RWPE1 (cell line): ENCODE measurements at regions not wholly inside any gene's neighbourhood (a gene's known extent, or its start where the extent isn't known, plus 50 kb on each side); places are given as distances from the start of the nearest gene placed in this dataset.
A peak's percentile ranks its signal among the peaks of the same experiment; 100 is the strongest.

Experiments
- CTCF ChIA-PET: fragments of 350-600 bp; sonication (Branson Sonifier 250); formaldehyde crosslinking; extraction: SDS; loops from one replicate; lab custom pipeline; 2021; lab: Yijun Ruan, JAX
- POLR2A ChIA-PET: fragments of 400-600 bp; formaldehyde crosslinking; extraction: SDS; loops from one replicate; lab custom pipeline; 2020; ENCODE audit warnings: antibody characterized with exemption; ENCODE audit not compliant: low non-redundant PET; lab: Yijun Ruan, JAX
- DNase-seq: peaks from one replicate; pipeline ENCODE4 v3.0.0; 2012; ENCODE audit warnings: low spot score
- H3K27ac ChIP-seq: fragments of 450-650 bp; 2 replicates; pipeline ENCODE4 v1.5.1; 2017
- TF ChIP-seq, protein P1 (sequence below): fragments of 450-650 bp; conservative IDR thresholded peaks from 2 replicates; pipeline ENCODE4 v1.5.1; 2017; ENCODE audit warnings: low read depth, mild to moderate bottlenecking

DNA sequence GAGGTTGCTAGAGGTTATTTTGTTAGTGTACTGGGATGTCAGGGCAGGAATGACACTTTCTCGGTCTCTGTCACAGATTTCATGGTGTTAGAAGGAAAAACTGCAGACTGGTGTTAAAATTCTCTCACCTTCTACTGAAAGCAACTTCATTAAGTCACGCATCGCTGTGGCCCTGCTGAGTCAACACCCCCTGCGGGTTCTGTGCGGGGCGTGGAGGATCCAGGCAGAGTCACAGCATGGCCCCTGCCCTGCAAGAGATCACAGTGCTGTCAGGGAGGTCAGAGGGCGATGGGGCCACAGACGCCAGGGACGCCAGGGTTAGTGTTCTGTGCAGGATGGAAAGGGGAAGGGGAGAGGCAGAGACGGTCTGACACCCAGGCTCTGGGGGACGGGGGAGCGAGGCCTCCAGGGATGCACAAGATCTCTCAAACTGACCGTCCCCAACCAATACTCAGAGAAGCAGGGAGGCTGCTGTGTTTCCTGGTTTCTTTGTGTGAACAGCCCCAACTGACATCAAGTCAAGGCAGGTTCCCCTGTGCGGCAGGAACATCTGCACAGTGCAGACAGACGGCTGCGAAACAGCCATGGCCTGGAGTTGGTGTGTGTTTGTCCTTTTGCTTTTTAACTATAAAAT is 354.9 kb upstream of the SALL3 start:
- no peak overlapping the region for H3K27ac ChIP-seq
- TF ChIP-seq, protein P1, sequence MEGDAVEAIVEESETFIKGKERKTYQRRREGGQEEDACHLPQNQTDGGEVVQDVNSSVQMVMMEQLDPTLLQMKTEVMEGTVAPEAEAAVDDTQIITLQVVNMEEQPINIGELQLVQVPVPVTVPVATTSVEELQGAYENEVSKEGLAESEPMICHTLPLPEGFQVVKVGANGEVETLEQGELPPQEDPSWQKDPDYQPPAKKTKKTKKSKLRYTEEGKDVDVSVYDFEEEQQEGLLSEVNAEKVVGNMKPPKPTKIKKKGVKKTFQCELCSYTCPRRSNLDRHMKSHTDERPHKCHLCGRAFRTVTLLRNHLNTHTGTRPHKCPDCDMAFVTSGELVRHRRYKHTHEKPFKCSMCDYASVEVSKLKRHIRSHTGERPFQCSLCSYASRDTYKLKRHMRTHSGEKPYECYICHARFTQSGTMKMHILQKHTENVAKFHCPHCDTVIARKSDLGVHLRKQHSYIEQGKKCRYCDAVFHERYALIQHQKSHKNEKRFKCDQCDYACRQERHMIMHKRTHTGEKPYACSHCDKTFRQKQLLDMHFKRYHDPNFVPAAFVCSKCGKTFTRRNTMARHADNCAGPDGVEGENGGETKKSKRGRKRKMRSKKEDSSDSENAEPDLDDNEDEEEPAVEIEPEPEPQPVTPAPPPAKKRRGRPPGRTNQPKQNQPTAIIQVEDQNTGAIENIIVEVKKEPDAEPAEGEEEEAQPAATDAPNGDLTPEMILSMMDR: no peak
- ChIA-PET CTCF (no interaction called here), POLR2A (no interaction called here)
- DNase-seq: no peak

DNA sequence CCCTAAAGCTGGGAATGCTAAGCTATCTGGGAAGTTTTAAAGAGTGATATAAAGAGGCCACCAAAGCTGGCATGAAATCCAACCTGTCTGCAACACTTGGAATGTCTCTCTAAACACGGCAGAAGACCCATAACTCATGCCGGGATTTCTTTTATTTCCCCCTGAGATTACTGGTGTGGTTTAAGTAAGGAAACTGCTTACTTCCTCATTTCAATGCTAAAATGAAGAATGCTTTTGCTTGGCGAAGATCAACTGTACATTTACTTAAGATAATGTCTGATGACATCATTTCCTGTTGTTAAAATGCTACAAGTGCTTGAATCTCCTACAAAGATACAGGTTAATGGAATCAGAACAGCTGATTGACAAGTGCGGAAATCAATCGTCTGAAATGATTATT is 353.8 kb upstream of the SALL3 start:
- POLR2A ChIA-PET: no interaction called here
- CTCF ChIA-PET: no interaction called here
- DNase-seq: no peak

DNA sequence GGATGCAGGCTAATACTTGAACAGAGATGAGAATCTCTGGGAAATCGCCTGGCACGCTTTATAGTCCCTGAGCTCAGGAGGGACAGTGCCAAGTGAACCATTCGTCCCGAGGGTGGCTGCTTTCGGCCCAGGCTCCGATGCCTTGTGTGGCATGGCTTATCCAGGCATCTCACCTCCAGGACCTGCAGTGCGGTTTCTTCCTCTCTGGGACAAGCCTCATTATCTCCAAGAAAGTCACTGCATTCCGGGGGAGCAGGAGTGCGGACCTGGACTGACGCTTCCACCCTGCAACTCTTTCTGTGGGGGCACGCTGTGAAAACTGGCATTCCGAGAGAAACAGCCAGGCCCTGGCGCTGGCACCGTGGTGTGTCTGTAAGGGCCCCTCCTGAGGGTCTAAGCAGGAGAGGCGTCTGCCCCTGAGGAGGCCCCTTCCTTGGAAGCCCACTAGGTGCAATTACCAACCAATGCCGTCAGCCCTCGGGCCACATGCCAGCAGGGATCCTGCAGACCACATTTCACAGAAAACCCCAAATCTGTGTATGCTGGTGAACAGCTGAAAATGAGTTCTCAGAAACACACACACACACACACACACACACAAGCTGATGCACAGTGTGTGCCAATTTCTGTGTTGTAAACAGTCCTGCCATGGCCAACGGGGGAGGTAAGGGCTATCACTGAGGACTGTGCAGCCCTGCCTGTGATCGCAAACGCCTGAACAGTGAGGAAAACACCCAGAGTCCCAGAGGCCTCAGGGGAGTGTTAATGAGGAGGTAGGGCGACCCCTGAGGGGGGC is 351.9 kb upstream of the SALL3 start:
- no peak for DNase-seq
- POLR2A ChIA-PET: no interaction called here
- CTCF ChIA-PET: no interaction called here
- H3K27ac ChIP-seq: no peak overlapping the region
- TF ChIP-seq, protein P1: no peak

More for the DNA sequence above, 353.8 kb upstream of the SALL3 start:
- TF ChIP-seq, protein P1: no peak
- no peak overlapping the region for H3K27ac ChIP-seq

DNA sequence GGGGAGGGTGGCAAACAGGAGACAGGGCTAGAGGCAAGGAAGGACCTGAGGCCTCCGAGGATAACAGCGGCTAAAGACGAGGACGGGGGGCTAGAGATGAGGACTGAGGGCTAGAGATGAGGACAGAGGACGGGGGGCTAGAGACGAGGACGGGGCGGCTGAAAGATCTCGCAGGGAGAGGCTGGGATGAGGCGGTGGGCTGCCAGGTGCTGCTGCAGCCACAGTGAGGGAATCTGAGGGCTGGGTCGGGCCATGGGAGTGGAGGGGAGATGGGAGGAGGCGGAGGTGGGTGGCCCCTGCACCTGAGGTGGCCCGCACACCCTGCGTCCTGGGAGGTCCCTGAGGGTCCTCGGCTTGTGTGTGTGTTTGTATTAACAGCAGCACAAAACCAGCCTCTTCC is 350.2 kb upstream of the SALL3 start:
- CTCF ChIA-PET: no interaction called here
- no peak for DNase-seq
- TF ChIP-seq, protein P1: no peak
- H3K27ac ChIP-seq: no peak overlapping the region
- POLR2A ChIA-PET: no interaction called here

DNA sequence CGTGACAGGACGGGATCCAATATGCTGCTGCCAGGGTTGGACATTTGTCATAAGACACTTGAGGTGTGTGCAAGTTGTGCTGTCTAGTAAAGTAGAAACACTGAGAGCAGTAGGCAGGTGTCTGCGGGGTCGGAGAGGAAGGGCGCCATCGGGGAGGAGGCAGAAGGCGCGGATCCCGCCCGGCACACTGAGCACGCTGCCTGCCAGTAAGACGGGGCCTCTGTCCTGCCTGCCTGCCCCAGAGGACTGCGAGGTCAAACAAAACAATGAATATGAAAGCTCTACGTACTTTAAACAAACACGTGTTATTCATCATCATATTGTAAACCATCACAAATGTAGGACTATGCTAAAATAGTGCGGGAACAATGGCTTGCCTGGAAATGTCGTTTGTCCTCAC is 349.3 kb upstream of the SALL3 start:
- TF ChIP-seq, protein P1: no peak
- DNase-seq: no peak
- H3K27ac ChIP-seq: no peak overlapping the region
- CTCF ChIA-PET: no interaction called here
- POLR2A ChIA-PET: no interaction called here

DNA sequence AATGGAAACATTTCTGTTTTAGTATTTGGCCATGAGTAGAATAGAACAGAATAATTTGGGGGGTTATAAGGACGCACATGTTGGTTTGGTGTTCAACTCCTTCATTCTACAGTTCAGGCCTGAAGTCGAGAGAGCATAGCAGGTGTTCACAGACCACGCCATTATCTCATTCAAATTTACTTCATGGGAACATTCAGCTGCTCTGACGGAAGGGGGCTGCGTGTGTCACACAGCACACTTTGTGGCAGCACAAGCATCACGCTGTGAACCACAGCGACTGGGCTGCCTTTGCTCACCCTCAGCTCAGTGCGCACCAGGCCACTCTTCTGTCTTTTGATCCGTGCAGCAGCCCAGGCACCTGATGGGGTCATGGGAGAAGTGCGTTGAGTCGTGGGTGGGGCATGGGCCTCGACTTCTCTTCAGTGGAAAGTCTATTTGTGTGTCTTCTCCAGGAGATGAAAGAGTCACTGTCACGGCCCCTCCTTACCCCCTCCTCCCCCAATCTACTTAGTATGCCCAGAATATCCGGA is 348.6 kb upstream of the SALL3 start:
- CTCF ChIA-PET: no interaction called here
- no peak for DNase-seq
- peak overlapping the region; percentile 74; the same call in 1 of the 2 replicates for H3K27ac ChIP-seq

More for the DNA sequence above, 348.6 kb upstream of the SALL3 start:
- POLR2A ChIA-PET: no interaction called here
- TF ChIP-seq, protein P1: no peak
